ENCODE measurements at regions not wholly inside any gene's neighbourhood (a gene's known extent, or its start where the extent isn't known, plus 50 kb on each side); places are given as distances from the start of the nearest gene placed in this dataset.

DNA sequence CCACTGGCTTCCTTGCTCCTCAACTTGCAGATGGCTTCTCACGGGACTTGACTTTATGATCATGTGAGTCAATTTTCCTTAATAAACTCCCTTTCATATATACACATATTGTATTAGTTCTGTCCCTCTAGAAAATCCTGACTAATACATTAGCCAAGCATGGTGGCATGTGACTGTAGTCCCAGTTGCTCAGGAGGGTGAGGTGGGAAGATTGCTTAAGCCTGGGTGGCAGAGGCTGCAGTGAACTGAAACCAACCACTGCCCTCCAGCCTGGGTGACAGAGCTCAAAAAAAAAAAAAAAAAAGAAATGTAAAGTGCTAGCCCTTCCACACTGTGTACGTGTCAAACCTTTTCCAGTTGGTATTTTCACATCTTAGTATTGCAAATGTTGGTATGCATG is 857.0 kb downstream of the LTN1 start:
- TF ChIP-seq, protein P1, sequence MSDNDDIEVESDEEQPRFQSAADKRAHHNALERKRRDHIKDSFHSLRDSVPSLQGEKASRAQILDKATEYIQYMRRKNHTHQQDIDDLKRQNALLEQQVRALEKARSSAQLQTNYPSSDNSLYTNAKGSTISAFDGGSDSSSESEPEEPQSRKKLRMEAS (IDR thresholded peaks at IDR 0.05) = no peak
- no peak for TF ChIP-seq TAF1 (IDR thresholded peaks at IDR 0.05; ENCODE audit: low read depth)
- TF ChIP-seq EP300 (IDR thresholded peaks at IDR 0.05; ENCODE audit: borderline replicate concordance) = no peak
- no peak for TF ChIP-seq FOXM1 (IDR thresholded peaks at IDR 0.05; ENCODE audit: borderline replicate concordance, low read depth)
- no peak for TF ChIP-seq NFIC (IDR thresholded peaks at IDR 0.05)

Measured in Ishikawa (cell line).